WERI-Rb-1 (cell line): ENCODE measurements at regions not wholly inside any gene's neighbourhood (a gene's known extent, or its start where the extent isn't known, plus 50 kb on each side); places are given as distances from the start of the nearest gene placed in this dataset.

Experiments
- DNase-seq: peaks from one replicate; pipeline ENCODE4 v3.0.0-alpha.2; 2020
- H3K27ac ChIP-seq: fragments of 250-450 bp; sonication (Bioruptor Pico); 2 replicates; pipeline ENCODE4 v1.5.1; 2020; ENCODE audit warnings: mild to moderate bottlenecking, moderate library complexity
- H3K27me3 ChIP-seq: fragments of 250-450 bp; sonication (Bioruptor Pico); 2 replicates; pipeline ENCODE4 v1.5.1; 2021; ENCODE audit warnings: mild to moderate bottlenecking, low read depth, moderate library complexity; ENCODE audit not compliant: insufficient read depth, severe bottlenecking
- H3K36me3 ChIP-seq: fragments of 250-450 bp; sonication (Bioruptor Pico); 2 replicates; pipeline ENCODE4 v1.5.1; 2020; ENCODE audit warnings: mild to moderate bottlenecking, moderate library complexity
- H3K4me3 ChIP-seq: 2 replicates; pipeline ENCODE4 v1.5.1; 2011; ENCODE audit warnings: low read depth, mild to moderate bottlenecking, control low read depth, low read length
- H3K9me3 ChIP-seq: fragments of 250-450 bp; sonication (Bioruptor Pico); 2 replicates; pipeline ENCODE4 v1.5.1; 2021; ENCODE audit warnings: mild to moderate bottlenecking, moderate library complexity; ENCODE audit not compliant: severe bottlenecking
- CTCF ChIP-seq: IDR thresholded peaks from 2 replicates; pipeline ENCODE4 v1.5.1; 2011; ENCODE audit warnings: low read depth, mild to moderate bottlenecking, control low read depth, inconsistent platforms, low read length

DNA sequence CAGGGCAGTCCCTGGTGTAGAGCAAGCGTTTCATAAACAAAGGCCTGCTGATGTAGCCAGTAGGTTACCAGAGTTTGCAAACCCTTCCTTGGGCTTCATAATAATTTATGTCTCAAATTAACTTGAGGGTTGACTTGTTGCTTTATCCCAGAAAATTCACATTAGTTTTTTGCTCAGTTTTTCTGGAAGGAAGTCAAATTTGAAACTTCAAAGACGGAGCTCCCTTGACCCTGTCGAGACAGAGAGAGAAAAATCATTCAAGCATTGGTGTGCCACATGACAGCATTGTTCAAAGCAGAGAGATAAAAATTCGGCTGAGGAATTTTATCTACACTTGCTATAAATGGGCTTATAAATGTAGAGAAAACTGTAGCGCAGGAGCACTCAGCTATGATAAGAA is 627.7 kb downstream of the TNS3 start:
- no peak overlapping the region for H3K27ac ChIP-seq
- H3K9me3 ChIP-seq: no peaks in the 10 kb centered on the region
- H3K36me3 ChIP-seq: no peaks in the 10 kb centered on the region
- no peak for TF ChIP-seq CTCF
- DNase-seq: no peak
- no peak overlapping the region for H3K4me3 ChIP-seq
- H3K27me3 ChIP-seq: no peaks in the 10 kb centered on the region

DNA sequence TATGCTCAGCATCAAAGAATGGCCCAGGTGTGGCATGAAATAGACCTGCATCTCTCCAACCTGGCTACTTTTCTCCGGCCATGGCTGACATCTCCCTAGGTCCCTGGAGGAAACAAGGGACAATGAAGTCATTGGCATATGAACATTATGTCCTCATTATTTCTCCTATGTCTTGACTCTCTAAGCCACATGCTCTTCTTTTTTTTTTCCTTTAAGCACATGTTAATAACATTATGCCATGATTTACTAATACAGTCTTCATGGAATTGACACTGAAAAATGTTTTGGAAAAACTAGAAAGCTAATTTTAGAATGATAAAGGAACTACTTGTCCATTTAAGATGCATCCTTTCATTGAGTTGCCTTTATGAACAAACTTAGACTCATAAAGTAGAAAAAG is 628.9 kb downstream of the TNS3 start:
- H3K27ac ChIP-seq: no peak overlapping the region
- TF ChIP-seq CTCF: no peak
- no peak for DNase-seq
- no peaks in the 10 kb centered on the region for H3K9me3 ChIP-seq
- no peaks in the 10 kb centered on the region for H3K36me3 ChIP-seq
- no peak overlapping the region for H3K4me3 ChIP-seq
- no peaks in the 10 kb centered on the region for H3K27me3 ChIP-seq

GRCh38 chr7:46949270-46949931 is 632.5 kb downstream of the TNS3 start:
- H3K9me3 ChIP-seq: no peaks in the 10 kb centered on the region
- H3K4me3 ChIP-seq: no peak overlapping the region
- H3K27ac ChIP-seq: no peak overlapping the region
- TF ChIP-seq CTCF: 0 out of 2 replicates have a peak, but pooled peaks have one; percentile 4
- H3K36me3 ChIP-seq: no peaks in the 10 kb centered on the region
- no peaks in the 10 kb centered on the region for H3K27me3 ChIP-seq
- no peak for DNase-seq

- H3K36me3 ChIP-seq: no peaks in the 10 kb centered on the region
- H3K9me3 ChIP-seq: no peaks in the 10 kb centered on the region
- no peaks in the 10 kb centered on the region for H3K27me3 ChIP-seq
- no peak for DNase-seq
- no peak for TF ChIP-seq CTCF
- no peak overlapping the region for H3K4me3 ChIP-seq
- H3K27ac ChIP-seq: no peak overlapping the region
Measured at GRCh38 chr7:46948716-46949115, 633.2 kb downstream of the TNS3 start.

- H3K4me3 ChIP-seq: no peak overlapping the region
Measured at GRCh38 chr7:46945328-46945727, 636.6 kb downstream of the TNS3 start.

More at GRCh38 chr7:46945328-46945727, 636.6 kb downstream of the TNS3 start:
- DNase-seq: peak; percentile 28
- no peak for TF ChIP-seq CTCF
- H3K36me3 ChIP-seq: no peaks in the 10 kb centered on the region
- no peak overlapping the region for H3K27ac ChIP-seq
- no peaks in the 10 kb centered on the region for H3K9me3 ChIP-seq
- H3K27me3 ChIP-seq: no peaks in the 10 kb centered on the region
